ENCODE measurements at regions not wholly inside any gene's neighbourhood (a gene's known extent, or its start where the extent isn't known, plus 50 kb on each side); places are given as distances from the start of the nearest gene placed in this dataset.

DNA sequence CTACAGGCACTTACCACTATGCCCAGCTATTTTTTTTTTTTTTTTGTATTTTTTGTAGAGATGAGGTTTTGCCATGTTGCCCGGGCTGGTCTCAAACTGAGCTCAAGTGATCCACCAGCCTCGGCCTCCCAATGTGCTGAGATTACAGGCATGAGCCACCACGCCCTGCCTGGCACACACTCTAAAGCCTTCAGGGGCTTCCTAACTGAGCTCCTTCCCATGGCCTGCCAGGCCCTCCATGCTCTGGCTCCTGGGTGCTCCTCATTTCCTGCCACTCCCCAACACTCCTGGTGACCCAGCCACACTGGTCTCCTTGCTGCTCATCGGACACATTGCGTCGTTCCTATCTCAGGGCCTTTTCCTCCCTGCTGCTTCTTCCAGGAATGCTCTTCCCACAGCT, 61.5 kb downstream of the CARTPT start:
- Histone ChIP-seq H3K9ac (ENCODE audit: control insufficient read depth, extremely low read depth, insufficient read depth, low read length) (no peak overlapping the region), H3K27me3 (ENCODE audit: control insufficient read depth, extremely low read depth, insufficient read depth, low read length) (no peaks in the 10 kb centered on the region), H3K9me1 (ENCODE audit: control insufficient read depth, extremely low read depth, insufficient read depth, low read length) (no peaks in the 10 kb centered on the region), H3K27ac (ENCODE audit: control insufficient read depth, insufficient read depth, low read length) (no peak overlapping the region), H2AFZ (ENCODE audit: control insufficient read depth, low read length) (peak overlapping the region; percentile 87), H3K4me3 (ENCODE audit: control insufficient read depth in 2 of 3, extremely low read depth in 1 of 3, insufficient read depth in 2 of 3, low read depth in 1 of 3, low read length in 3 of 3) (no peak overlapping the region), H3K36me3 (ENCODE audit: control insufficient read depth in 2 of 2, extremely low read depth in 1 of 2, insufficient read depth in 2 of 2, low read length in 2 of 2) (no peaks in the 10 kb centered on the region), H3K9me3 (ENCODE audit: control insufficient read depth, low read depth, low read length) (no peaks in the 10 kb centered on the region), H3K4me1 (ENCODE audit: control insufficient read depth, extremely low read depth, insufficient read depth, low read length) (peaks cover 18% of the 10 kb centered on the region), H3K79me2 (ENCODE audit: control insufficient read depth, insufficient read depth, low read length) (no peaks in the 10 kb centered on the region), H4K20me1 (ENCODE audit: control insufficient read depth, extremely low read depth, insufficient read depth, low read length) (no peaks in the 10 kb centered on the region), H3K4me2 (ENCODE audit: control insufficient read depth, extremely low read depth, insufficient read depth, low read depth, low read length) (no peak overlapping the region)
- DNase-seq (ENCODE audit: low read depth, low spot score) (no peak), FAIRE-seq (peak; percentile 53)
- TF ChIP-seq, protein P1, sequence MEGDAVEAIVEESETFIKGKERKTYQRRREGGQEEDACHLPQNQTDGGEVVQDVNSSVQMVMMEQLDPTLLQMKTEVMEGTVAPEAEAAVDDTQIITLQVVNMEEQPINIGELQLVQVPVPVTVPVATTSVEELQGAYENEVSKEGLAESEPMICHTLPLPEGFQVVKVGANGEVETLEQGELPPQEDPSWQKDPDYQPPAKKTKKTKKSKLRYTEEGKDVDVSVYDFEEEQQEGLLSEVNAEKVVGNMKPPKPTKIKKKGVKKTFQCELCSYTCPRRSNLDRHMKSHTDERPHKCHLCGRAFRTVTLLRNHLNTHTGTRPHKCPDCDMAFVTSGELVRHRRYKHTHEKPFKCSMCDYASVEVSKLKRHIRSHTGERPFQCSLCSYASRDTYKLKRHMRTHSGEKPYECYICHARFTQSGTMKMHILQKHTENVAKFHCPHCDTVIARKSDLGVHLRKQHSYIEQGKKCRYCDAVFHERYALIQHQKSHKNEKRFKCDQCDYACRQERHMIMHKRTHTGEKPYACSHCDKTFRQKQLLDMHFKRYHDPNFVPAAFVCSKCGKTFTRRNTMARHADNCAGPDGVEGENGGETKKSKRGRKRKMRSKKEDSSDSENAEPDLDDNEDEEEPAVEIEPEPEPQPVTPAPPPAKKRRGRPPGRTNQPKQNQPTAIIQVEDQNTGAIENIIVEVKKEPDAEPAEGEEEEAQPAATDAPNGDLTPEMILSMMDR (optimal IDR thresholded peaks at IDR 0.05 in 1 of 3, IDR thresholded peaks at IDR 0.05 in 1 of 3, conservative IDR thresholded peaks at IDR 0.05 in 1 of 3; ENCODE audit: extremely low read depth in 1 of 3, insufficient read depth in 2 of 3, low read length in 3 of 3): no peak
- no peak for TF ChIP-seq EZH2 (IDR thresholded peaks at IDR 0.05; ENCODE audit: low read length)
- dilution Hi-C loops (cut with MboI; ENCODE audit: extremely low pct_ligation_motif_present, low sequenced_read_pairs): no loop called here

DNA sequence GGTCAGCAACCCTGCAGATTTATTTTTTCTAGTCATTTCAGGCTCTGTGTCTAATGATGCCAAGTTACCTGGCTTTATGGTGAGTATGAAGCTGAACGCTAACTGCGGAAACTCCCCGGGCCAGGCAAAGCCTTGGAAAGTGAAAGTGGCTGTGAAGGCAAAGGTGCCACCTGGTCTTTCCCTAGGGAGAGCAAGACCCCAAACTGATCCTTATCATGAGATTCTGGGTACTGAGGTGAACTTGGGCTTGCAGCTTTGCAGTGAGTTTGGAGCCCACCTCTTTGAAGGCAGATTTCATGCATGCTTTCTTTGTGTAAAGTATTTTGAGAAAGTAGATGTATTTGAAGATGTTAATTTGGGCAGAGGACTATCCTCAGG, 63.3 kb downstream of the CARTPT start:
- Histone ChIP-seq H3K9me3 (ENCODE audit: control insufficient read depth, low read depth, low read length) (no peaks in the 10 kb centered on the region), H2AFZ (ENCODE audit: control insufficient read depth, low read length) (peak overlapping the region; percentile 89), H3K9me1 (ENCODE audit: control insufficient read depth, extremely low read depth, insufficient read depth, low read length) (no peaks in the 10 kb centered on the region), H3K9ac (ENCODE audit: control insufficient read depth, extremely low read depth, insufficient read depth, low read length) (peak overlapping the region; percentile 16), H3K36me3 (ENCODE audit: control insufficient read depth in 2 of 2, extremely low read depth in 1 of 2, insufficient read depth in 2 of 2, low read length in 2 of 2) (no peaks in the 10 kb centered on the region), H3K27me3 (ENCODE audit: control insufficient read depth, extremely low read depth, insufficient read depth, low read length) (no peaks in the 10 kb centered on the region), H3K4me2 (ENCODE audit: control insufficient read depth, extremely low read depth, insufficient read depth, low read depth, low read length) (peak overlapping the region; percentile 87), H4K20me1 (ENCODE audit: control insufficient read depth, extremely low read depth, insufficient read depth, low read length) (no peaks in the 10 kb centered on the region), H3K4me1 (ENCODE audit: control insufficient read depth, extremely low read depth, insufficient read depth, low read length) (peaks cover 18% of the 10 kb centered on the region), H3K27ac (ENCODE audit: control insufficient read depth, insufficient read depth, low read length) (no peak overlapping the region), H3K4me3 (ENCODE audit: control insufficient read depth in 2 of 3, extremely low read depth in 1 of 3, insufficient read depth in 2 of 3, low read depth in 1 of 3, low read length in 3 of 3) (peak overlapping the region in 2 of 3 experiments; percentile 56 to 60), H3K79me2 (ENCODE audit: control insufficient read depth, insufficient read depth, low read length) (no peaks in the 10 kb centered on the region)
- dilution Hi-C loops (cut with MboI; ENCODE audit: extremely low pct_ligation_motif_present, low sequenced_read_pairs): no loop called here
- FAIRE-seq (peak; percentile 29), DNase-seq (ENCODE audit: low read depth, low spot score) (no peak)
- TF ChIP-seq, protein P1 (optimal IDR thresholded peaks at IDR 0.05 in 1 of 3, IDR thresholded peaks at IDR 0.05 in 1 of 3, conservative IDR thresholded peaks at IDR 0.05 in 1 of 3; ENCODE audit: extremely low read depth in 1 of 3, insufficient read depth in 2 of 3, low read length in 3 of 3): no peak
- no peak for TF ChIP-seq EZH2 (IDR thresholded peaks at IDR 0.05; ENCODE audit: low read length)
